NOMO-1 treated with DMSO at 0.1 percent for 48 hours (cell line): ENCODE measurements at regions not wholly inside any gene's neighbourhood (a gene's known extent, or its start where the extent isn't known, plus 50 kb on each side); places are given as distances from the start of the nearest gene placed in this dataset.
"Not testable (repeated sequence)": the region's sequence is repeated elsewhere in the genome, so short reads cannot be mapped to it uniquely, and the experiment has no call there.

Experiments used
- DNase-seq: peaks from one replicate; lab custom pipeline; 2025; ENCODE audit not compliant: unreplicated experiment; lab: John Stamatoyannopoulos, UW

DNA sequence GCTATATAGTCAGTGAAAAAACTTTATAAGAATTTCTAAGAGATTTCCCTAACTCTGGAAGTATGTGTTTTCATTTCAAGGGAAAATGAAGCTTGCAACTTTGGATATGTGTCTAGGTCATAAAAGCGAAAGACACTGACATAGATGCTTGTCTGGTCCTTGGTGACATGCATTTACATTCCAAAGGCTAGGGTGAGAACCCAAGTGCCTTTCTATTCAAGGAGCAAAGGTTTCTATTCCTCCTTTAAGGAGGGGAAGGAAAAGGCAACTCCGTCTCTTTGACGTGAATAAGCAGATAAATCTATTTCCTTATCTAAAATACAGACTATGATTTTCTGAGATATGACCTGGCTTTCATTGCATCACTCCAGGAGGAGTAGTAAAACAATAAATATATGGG lies 261.1 kb downstream of the CDH7 start:
- no peak for DNase-seq

DNA sequence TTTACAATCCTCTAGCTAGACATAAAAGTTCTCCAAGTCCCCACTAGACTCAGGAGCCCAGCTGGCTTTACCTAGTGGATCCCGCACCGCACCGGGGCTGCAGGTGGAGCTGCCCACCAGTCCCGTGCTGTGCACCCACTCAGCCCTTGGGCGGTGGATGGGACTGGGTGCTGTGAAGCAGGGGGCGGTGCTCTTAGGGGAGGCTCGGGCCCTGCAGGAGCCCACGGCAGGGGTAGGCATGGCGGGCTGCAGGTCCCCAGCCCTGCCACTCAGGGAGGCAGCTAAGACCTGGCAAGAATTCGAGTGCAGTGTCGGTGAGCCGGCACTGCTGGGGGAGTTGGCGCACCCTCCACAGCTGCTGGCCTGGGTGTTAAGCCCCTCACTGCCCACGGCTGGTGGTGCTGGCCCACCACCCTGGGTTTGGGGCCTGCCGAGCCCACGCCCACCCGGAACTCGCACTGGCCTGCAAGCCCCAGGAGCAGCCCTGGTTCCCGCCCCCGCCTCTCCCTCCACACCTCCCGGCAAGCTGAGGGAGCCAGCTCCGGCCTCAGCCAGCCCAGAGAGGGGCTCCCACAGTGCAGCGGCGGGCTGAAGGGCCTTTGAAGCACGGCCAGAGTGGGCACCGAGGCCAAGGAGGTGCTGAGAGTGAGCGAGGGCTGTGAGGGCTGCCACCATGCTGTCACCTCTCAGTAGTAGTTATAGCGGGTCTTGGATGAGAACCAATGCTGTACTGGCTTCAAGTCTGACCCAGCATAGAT lies 255.2 kb downstream of the CDH7 start:
- DNase-seq = no peak

DNA sequence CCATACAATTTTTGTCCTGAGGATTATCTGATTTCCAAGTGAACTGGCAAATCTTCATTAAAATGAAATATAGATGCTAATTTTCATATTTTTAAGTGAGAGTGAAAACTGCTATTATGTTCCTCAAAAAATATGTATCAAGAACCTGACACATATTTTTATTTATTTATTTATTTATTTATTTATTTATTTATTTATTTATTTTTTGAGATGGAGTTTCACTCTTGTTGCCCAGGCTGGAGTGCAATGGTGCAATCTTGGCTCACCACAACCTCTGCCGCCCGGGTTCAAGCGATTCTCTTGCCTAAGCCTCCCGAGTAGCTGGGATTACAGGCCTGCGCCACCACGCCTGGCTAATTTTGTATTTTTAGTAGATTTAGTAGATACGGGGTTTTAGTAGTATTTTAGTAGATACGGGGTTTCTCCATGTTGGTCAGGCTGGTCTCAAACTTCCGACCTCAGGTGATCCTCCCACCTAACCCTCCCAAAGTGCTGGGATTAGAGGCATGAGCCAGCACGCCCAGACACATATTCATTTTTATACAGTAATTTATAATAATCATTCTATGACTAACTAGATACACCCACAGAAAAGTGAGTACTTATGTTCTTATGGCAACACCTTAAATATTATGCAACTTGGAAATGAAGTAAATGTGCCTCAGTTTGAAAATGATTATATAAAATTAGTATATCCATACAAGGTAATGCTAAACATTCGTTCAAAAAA lies 248.3 kb downstream of the CDH7 start:
- DNase-seq = not testable (repeated sequence)

DNA sequence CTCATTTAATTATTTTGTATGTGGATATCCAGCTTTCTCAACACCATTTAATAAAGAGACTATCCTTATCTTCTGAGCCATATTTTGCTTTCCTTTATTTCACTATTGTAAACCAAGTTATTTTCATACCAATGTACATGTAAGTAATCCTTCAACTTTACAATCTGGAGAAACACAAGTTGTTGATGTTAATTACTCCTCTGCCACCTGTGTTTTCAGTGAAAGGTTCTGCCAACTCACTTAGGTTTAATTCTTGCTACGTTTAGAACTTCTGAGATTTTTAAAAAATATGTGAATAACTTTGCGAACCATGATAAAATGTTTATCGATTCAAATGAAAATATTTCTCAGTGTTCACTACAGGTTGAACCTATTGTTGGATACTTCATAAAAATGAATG lies 244.4 kb downstream of the CDH7 start:
- no peak for DNase-seq

DNA sequence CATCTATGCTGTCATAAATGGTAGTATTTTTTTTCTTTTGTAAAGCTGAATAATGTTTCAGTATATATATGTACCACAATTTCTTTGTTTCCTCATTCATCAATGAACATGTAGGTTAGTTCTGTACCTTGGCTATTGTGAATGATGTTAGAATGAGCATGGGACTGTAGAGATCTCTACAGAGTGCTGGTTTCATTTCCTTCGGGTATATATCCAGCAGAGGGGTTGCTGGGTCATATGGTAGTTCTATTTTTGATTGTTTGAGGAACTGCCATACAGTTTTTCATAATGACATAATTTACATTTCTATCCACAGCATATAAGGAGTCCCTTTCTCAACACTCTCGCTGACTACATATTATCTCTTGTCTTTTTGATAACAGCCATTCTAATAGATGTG lies 243.5 kb downstream of the CDH7 start:
- DNase-seq = peak; percentile 90

DNA sequence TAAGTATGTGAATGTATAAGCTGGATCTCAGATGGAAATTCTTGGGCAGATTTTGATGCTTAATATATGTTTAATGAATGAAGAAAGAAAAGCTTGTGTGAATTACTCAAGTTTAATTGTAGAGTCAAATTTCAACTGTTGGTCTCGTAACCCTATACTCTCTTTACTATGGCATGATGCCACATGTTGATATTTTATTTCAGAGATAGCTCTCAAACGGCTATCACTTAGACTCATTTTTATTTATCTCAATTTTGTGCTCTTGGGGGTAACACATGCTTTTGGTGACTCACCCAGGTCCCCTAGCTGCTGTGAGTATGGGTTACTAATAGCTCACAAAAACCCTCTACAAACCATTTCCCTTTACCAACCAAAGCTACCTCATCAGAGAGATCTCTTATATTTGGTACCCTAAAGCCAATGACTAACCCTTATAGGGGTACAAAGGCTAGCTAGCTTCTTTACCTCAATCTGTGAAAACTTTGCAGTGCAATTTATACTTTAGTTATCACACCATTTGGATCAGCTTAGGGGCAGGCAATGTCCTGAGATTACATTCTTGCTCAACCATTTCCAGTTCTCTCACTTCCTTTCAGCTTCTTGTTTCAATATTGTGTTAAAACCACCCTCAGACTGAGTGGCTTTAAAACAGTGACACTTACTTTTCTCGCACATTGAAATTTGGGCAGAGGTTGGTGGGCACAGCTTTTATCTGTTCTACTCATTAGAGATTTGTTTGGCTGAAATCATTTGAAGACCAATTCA lies 240.3 kb downstream of the CDH7 start:
- DNase-seq = peak; percentile 71

DNA sequence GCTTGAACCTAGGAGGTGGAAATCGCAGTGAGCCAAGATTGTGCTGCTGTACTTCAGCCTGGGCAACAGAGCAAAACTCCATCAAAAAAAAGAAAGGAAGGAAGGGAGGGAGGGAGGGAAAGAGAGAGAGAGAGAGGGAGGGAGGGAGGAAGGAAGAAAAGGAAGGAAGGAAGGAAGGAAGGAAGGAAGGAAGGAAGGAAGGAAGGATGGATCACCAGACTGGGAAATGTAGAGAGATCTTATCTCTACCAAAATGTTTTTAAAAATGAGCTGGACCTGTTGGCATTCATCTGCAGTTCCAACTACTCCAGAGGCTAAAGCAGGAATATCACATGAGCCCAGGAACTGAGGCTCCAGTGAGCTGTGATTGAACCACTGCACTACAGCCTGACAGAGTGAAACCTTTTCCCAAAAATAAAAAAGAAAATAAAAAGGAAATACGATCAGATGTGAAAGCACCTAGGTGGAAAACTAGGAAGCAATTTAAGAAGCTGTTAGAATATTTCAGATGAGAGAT lies 239.4 kb downstream of the CDH7 start:
- no peak for DNase-seq

DNA sequence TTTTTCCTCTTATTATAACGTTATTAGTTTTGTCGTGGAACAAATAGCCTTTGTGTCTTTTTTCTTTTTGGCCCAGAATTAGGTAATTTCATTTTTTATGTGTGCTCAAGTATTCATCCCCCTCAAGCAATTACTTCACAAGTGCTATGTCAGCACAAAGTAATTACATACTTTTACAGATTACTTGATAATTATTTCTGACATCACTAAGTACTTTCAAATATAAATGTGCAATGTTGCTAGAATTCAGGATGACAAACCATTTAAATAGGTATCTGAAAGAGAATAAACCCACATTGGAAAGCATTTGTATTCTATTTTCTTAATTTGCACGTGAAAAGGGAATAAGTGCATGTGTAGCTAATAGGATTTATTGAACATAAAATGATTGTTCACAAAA lies 238.2 kb downstream of the CDH7 start:
- no peak for DNase-seq

DNA sequence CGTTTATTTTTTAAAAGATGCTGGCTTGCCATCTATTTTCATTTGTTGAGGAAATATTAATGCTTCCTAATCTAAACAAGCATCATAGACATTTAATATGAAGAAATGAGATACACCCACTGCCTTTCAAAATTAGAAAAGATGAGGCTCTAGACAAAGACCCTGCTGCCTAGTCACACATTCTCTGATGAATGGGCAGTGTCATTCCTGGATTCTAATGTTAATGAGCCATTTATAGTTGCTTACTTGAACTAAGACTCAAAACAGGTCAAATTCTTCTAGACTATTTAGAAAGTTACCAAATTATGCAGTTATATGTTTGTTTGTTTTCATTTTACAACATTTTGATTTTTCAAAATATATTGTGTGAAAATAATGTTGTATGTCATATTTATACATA lies 237.6 kb downstream of the CDH7 start:
- no peak for DNase-seq

DNA sequence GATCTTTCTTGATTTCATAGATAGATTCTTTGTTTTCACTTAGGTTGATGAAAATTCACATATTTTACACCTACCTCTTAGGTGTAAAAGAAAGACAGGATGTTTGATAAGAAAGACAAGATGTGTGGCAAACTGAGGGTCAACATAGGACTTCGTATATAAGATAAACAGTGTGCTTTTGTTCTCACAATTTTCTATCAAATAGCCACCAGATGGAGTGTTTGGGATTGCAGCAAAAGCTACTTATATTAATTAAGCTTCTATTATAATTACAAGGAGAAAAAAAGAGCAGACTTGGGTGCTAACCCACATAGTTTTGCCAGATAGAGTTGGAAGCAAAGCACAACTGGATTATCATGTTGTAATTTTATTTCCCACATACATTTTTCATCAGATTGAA lies 232.9 kb downstream of the CDH7 start:
- DNase-seq = peak; percentile 5

DNA sequence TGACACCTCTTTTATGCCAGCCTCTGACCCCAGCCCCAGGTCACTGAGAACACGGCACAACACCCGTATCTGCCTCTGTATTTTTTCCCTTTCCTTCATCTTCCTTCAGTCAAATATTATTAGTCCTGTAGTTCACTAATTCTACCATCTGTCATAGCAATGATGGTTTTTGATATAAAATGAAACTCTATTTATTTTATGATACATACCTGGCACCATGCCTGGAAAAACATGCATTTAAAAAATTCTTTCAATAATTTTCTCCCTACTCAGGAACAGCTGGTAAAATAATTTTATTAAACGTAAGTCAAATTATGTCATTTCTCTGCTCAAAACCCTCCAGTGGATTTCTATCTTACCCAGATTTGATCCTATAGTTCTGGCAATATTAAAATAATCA lies 224.7 kb downstream of the CDH7 start:
- DNase-seq = no peak

DNA sequence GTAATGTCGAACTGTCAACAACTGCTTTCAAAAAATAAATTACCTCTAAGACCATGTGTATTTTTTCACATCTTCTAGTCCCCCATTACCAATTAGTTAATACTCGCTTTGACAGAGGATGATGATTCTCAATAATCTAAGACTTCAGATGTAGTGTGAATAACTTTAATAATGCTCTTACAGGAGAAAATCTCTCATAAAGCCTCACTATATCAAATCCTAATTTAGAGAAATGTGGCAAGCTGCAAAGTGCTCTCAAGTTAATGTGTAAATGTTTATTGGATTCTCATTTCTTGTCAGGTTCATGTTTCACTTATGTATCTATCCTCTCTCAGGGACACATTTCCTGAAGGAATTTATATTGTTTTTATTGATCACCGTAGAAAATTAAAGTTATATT lies 223.9 kb downstream of the CDH7 start:
- no peak for DNase-seq

DNA sequence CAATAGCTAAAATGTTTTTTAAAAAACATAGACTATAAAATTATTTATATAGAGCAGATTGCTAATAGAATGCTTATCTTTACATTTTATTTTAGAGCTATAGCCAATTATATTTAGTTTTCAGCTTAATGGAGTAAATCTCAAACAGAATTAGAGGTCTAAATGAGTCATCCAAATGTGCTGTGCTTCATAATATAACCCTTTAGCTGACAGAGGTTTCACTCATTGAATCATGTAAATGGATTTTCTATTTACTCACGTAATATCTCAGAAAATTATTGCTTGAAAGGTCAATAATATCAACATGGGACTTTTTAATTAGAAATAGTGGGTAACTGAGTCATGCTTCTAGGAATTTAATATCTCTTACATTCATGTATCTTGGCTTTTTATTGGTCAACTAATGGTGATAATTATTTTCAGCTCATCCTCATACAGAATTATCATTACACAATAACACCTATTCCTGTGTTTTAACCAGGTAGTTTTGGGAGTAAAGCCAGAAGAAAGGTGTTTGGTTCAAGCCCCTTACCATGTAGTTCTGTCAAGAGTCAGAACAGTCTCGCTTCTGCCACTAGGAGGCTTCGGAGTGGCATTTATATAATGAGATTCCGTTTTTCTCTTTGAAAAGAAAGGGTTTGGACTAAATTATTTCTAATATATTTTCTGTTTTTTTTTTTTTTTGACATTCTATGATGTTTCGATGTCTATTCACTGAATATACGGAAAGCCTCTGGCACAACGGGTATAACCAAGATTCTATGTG lies 217.6 kb downstream of the CDH7 start:
- no peak for DNase-seq

DNA sequence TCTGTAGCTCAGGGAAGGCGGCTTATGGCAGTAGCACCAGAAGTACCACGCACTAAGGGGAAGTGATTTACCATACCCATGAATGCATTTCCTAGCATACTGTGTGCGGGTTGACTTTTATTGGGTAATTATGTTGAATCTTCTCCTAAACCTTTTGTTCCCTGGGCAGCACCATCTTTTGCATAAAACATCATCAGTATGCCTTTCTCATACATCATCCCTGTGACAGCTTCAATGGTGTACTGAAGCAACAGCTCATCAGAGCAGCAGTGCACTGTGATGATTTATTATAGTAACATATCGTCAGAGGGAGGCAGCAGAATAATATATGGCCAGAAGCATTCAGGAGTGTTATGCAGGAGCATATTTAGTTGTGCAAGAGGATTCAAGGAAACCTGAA lies 204.9 kb downstream of the CDH7 start:
- no peak for DNase-seq

DNA sequence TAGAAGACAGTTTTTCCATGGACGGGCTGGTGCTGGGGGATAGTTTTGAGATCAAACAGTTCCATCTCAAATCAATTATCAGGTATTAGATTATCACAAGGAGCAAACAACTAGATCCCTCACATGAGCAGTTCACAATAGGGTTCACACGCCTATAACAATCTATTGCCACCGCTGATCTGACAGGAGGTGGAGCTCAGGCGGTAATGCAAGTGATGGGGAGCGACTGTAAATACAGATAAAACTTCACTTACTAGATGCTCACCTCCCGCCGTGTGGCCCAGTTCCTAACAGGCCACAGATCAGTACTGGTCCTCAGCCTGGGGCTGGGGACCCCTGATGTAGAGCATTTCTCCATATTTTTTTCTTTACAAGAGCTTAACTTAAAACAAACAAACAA lies 203.6 kb downstream of the CDH7 start:
- no peak for DNase-seq

DNA sequence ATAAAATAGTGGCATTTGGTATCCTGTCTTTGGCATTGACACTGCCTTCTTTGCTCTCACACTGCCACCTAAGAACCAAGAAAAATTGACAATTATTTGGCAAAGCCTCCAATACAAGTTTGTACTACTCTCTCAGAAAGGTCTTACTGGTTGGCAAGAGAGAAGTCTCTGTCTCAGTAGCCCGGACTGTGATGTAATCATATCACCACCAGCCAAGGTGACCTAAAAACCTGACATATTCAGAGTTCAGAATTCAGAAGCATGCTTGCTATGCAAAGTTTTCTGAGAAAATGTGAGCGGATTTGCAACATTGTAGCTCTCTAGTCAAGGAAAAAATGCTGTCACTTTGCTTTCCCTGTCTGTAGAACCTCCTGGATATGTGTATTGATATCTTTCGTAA lies 196.0 kb downstream of the CDH7 start:
- no peak for DNase-seq

DNA sequence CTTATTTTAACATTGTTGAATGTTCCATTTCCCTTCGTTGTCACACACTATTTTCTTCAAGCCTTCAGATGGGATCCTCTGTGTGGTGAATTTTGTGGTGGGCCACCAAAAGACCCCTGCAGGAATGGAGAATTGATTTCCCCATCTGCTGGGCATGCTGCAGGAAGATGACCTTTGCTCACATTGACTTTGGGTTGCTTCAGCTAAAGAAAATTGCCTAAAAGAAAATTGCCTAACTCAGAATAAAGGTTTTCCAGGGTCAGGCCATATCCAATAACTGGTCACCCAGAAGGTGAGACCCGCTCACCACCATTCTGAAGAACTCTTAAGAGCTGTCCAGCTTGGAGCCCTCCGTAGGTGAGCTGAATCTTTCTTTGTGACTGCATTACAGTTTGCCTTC lies 192.5 kb downstream of the CDH7 start:
- DNase-seq = no peak

DNA sequence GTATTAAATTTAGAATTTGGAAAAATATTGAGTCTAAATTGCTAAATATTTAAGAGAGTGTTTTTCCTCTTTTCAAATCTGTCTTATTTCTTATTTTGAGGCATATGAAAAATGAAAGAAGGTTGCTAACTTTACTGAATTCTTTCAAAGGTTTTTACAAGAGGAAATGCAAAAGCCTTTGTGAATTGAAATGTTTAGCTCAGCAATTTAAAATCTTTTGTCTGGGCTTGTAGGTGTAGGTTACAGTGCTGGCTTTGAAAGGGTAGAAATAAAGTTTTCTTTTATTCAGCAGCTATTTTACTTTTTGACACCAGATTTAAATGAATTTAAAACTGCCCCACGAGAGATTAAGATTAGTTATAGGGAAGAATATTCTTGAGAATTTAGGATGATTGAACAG lies 192.0 kb downstream of the CDH7 start:
- DNase-seq = no peak

DNA sequence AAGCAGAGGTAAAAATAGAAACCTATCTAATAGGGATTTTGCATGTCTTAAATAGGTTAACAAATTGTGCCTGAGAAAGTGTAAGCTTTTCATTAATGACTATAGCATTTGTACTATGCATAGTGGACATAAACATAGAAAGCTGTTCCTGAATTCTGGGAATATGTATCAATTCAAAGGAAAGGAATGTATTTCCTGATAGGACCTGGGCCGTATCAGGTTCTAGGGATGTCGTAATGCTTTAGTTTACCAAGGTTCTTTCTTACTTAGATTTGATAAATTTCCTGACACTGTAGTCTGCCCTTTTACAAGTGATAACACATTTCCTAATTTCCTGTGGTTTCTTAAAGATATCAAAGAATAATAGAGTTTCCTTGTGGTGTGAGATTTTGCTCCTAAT lies 191.3 kb downstream of the CDH7 start:
- DNase-seq = no peak

DNA sequence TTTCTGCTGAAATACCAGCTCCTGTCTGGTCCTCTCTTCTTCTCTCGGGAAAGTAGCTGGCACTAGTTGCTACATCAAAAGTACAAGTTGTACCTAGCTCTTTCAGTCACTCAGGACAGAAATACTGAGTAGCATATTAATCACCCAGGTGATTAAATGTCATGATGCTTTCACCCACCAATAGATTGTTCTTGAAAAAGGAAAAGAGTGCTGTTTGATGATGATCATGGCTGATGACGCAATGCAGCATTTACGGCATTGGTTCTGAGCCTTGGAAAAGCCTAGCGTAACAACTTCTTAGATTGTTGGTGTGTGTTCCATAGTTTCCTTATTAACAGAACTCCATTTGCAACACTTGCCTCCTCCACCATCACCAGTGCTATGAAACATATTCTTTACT lies 190.7 kb downstream of the CDH7 start:
- DNase-seq = no peak
